ENCODE measurements at regions not wholly inside any gene's neighbourhood (a gene's known extent, or its start where the extent isn't known, plus 50 kb on each side); places are given as distances from the start of the nearest gene placed in this dataset.

GRCh38 chr2:17166506-17166905, 351.7 kb downstream of the RAD51AP2 start:
- TF ChIP-seq CTCF (IDR thresholded peaks at IDR 0.05), result no peak
- Histone ChIP-seq H3K27ac (no peak overlapping the region), H3K27me3 (ENCODE audit: control insufficient read depth, insufficient read depth, low read length) (no peaks in the 10 kb centered on the region), H3K79me2 (no peaks in the 10 kb centered on the region), H2AFZ (no peak overlapping the region), H3K9ac (no peak overlapping the region), H3K36me3 (ENCODE audit: control insufficient read depth, insufficient read depth, low read length) (no peaks in the 10 kb centered on the region), H3K4me3 (ENCODE audit: low read depth, low read length) (no peak overlapping the region), H3K4me2 (ENCODE audit: low read length) (no peak overlapping the region), H3K9me3 (ENCODE audit: control insufficient read depth, low read length) (no peaks in the 10 kb centered on the region), H3K4me1 (no peaks in the 10 kb centered on the region)

GRCh38 chr2:17164550-17164949, 353.7 kb downstream of the RAD51AP2 start:
- no peak overlapping the region for H3K27ac ChIP-seq
- no peaks in the 10 kb centered on the region for H3K36me3 ChIP-seq (ENCODE audit: control insufficient read depth, insufficient read depth, low read length)
- no peaks in the 10 kb centered on the region for H3K4me1 ChIP-seq
- H3K27me3 ChIP-seq (ENCODE audit: control insufficient read depth, insufficient read depth, low read length), result no peaks in the 10 kb centered on the region
- no peak overlapping the region for H2AFZ ChIP-seq
- no peak overlapping the region for H3K4me3 ChIP-seq (ENCODE audit: low read depth, low read length)
- H3K79me2 ChIP-seq, result no peaks in the 10 kb centered on the region
- no peak overlapping the region for H3K4me2 ChIP-seq (ENCODE audit: low read length)
- no peak for TF ChIP-seq CTCF (IDR thresholded peaks at IDR 0.05)
- no peaks in the 10 kb centered on the region for H3K9me3 ChIP-seq (ENCODE audit: control insufficient read depth, low read length)
- H3K9ac ChIP-seq, result no peak overlapping the region

GRCh38 chr2:17163638-17164037, 354.6 kb downstream of the RAD51AP2 start:
- no peak overlapping the region for H2AFZ ChIP-seq
- no peaks in the 10 kb centered on the region for H3K36me3 ChIP-seq (ENCODE audit: control insufficient read depth, insufficient read depth, low read length)
- H3K9ac ChIP-seq, result no peak overlapping the region
- no peaks in the 10 kb centered on the region for H3K79me2 ChIP-seq
- no peak overlapping the region for H3K4me2 ChIP-seq (ENCODE audit: low read length)
- H3K27me3 ChIP-seq (ENCODE audit: control insufficient read depth, insufficient read depth, low read length), result no peaks in the 10 kb centered on the region
- no peak for TF ChIP-seq CTCF (IDR thresholded peaks at IDR 0.05)
- H3K4me3 ChIP-seq (ENCODE audit: low read depth, low read length), result no peak overlapping the region
- H3K27ac ChIP-seq, result no peak overlapping the region
- no peaks in the 10 kb centered on the region for H3K9me3 ChIP-seq (ENCODE audit: control insufficient read depth, low read length)
- no peaks in the 10 kb centered on the region for H3K4me1 ChIP-seq

GRCh38 chr2:17162713-17163112, 355.5 kb downstream of the RAD51AP2 start:
- no peak for TF ChIP-seq CTCF (IDR thresholded peaks at IDR 0.05)

GRCh38 chr2:17160594-17160993, 357.6 kb downstream of the RAD51AP2 start:
- no peaks in the 10 kb centered on the region for H3K79me2 ChIP-seq
- no peaks in the 10 kb centered on the region for H3K36me3 ChIP-seq (ENCODE audit: control insufficient read depth, insufficient read depth, low read length)
- no peaks in the 10 kb centered on the region for H3K4me1 ChIP-seq
- H3K4me2 ChIP-seq (ENCODE audit: low read length), result no peak overlapping the region
- H3K9ac ChIP-seq, result no peak overlapping the region
- H3K27me3 ChIP-seq (ENCODE audit: control insufficient read depth, insufficient read depth, low read length), result no peaks in the 10 kb centered on the region
- no peaks in the 10 kb centered on the region for H3K9me3 ChIP-seq (ENCODE audit: control insufficient read depth, low read length)
- no peak overlapping the region for H3K27ac ChIP-seq
- no peak overlapping the region for H2AFZ ChIP-seq
- no peak for TF ChIP-seq CTCF (IDR thresholded peaks at IDR 0.05)
- H3K4me3 ChIP-seq (ENCODE audit: low read depth, low read length), result no peak overlapping the region

More at GRCh38 chr2:17162713-17163112, 355.5 kb downstream of the RAD51AP2 start:
- no peak overlapping the region for H3K27ac ChIP-seq
- H3K9me3 ChIP-seq (ENCODE audit: control insufficient read depth, low read length), result no peaks in the 10 kb centered on the region
- no peaks in the 10 kb centered on the region for H3K27me3 ChIP-seq (ENCODE audit: control insufficient read depth, insufficient read depth, low read length)
- no peak overlapping the region for H2AFZ ChIP-seq
- no peak overlapping the region for H3K9ac ChIP-seq
- H3K4me2 ChIP-seq (ENCODE audit: low read length), result no peak overlapping the region
- no peaks in the 10 kb centered on the region for H3K79me2 ChIP-seq
- H3K4me3 ChIP-seq (ENCODE audit: low read depth, low read length), result no peak overlapping the region
- H3K36me3 ChIP-seq (ENCODE audit: control insufficient read depth, insufficient read depth, low read length), result no peaks in the 10 kb centered on the region
- H3K4me1 ChIP-seq, result no peaks in the 10 kb centered on the region

Data from parathyroid adenoma (tissue), 2 donors.